Caco-2 (cell line): ENCODE measurements at regions not wholly inside any gene's neighbourhood (a gene's known extent, or its start where the extent isn't known, plus 50 kb on each side); places are given as distances from the start of the nearest gene placed in this dataset.

ENCODE experiments used
- BruUV-seq: library from RNA; stranded (reverse); fragments of 400-500 nt; replicated peaks from 2 replicates; lab custom pipeline; 2021; lab: Mats Ljungman, UMichigan
- CTCF ChIA-PET: fragments of 300-600 bp; sonication (Branson Sonifier 250); formaldehyde crosslinking; loops from one replicate; lab custom pipeline; 2022; ENCODE audit warnings: antibody characterized with exemption; lab: Charles Lee
- POLR2A ChIA-PET: fragments of 300-600 bp; sonication (Branson Sonifier 250); formaldehyde crosslinking; loops from one replicate; lab custom pipeline; 2022; ENCODE audit warnings: antibody characterized with exemption; lab: Charles Lee
- DNase-seq, 2 experiments: peaks; one replicate each; pipeline versions ENCODE4 v3.0.0 to v3.0.0-alpha.2; 2020 to 2022
- H3K27me3 ChIP-seq: replicated peaks from 2 replicates; pipeline ENCODE4 v1.6.0; 2011; ENCODE audit warnings: low read length; ENCODE audit not compliant: control insufficient read depth, insufficient read depth
- H3K36me3 ChIP-seq: 2 replicates; pipeline ENCODE4 v1.5.1; 2011; ENCODE audit warnings: low read length; ENCODE audit not compliant: control insufficient read depth, insufficient read depth
- H3K4me1 ChIP-seq: fragments of 250-450 bp; sonication (Bioruptor Pico); 2 replicates; pipeline ENCODE4 v1.5.1; 2020; ENCODE audit warnings: mild to moderate bottlenecking
- H3K4me3 ChIP-seq: 2 replicates; pipeline ENCODE4 v1.5.1; 2011; ENCODE audit warnings: low read depth, mild to moderate bottlenecking, control low read depth, low read length
- H3K9me3 ChIP-seq: fragments of 250-450 bp; sonication (Bioruptor Pico); 2 replicates; pipeline ENCODE4 v1.5.1; 2020; ENCODE audit warnings: mild to moderate bottlenecking, moderate library complexity
- H3K27ac Mint-ChIP-seq: one replicate; pipeline ENCODE4 v1.8.0; 2022; ENCODE audit warnings: mixed read lengths; ENCODE audit not compliant: unreplicated experiment
- H3K27me3 Mint-ChIP-seq: one replicate; pipeline ENCODE4 v1.8.0; 2022; ENCODE audit warnings: mixed read lengths; ENCODE audit not compliant: insufficient read depth, unreplicated experiment
- H3K36me3 Mint-ChIP-seq: one replicate; pipeline ENCODE4 v1.8.0; 2022; ENCODE audit warnings: mild to moderate bottlenecking, mixed read lengths; ENCODE audit not compliant: insufficient read depth, unreplicated experiment
- H3K4me1 Mint-ChIP-seq: one replicate; pipeline ENCODE4 v1.8.0; 2022; ENCODE audit warnings: low read depth, mixed read lengths; ENCODE audit not compliant: unreplicated experiment
- H3K4me3 Mint-ChIP-seq: one replicate; pipeline ENCODE4 v1.8.0; 2022; ENCODE audit warnings: mild to moderate bottlenecking, moderate library complexity, mixed read lengths; ENCODE audit not compliant: unreplicated experiment
- H3K9me3 Mint-ChIP-seq: one replicate; pipeline ENCODE4 v1.8.0; 2022; ENCODE audit warnings: mixed read lengths; ENCODE audit not compliant: unreplicated experiment
- CTCF ChIP-seq, 2 experiments: fragments of 200-600 bp in 1 of 2; IDR thresholded peaks; 1 replicate in 1 of 2; 2 replicates in 1 of 2; pipeline versions ENCODE4 v1.5.1 to v1.8.0; 2011 to 2022; ENCODE audit warnings: antibody characterized with exemption in 1 of 2, control low read depth in 1 of 2, inconsistent platforms in 1 of 2, low read depth in 1 of 2, low read length in 1 of 2, mild to moderate bottlenecking in 1 of 2, moderate library complexity in 1 of 2; ENCODE audit not compliant: insufficient read depth in 1 of 2, severe bottlenecking in 1 of 2, unreplicated experiment in 1 of 2
- intact Hi-C: fragments of 100-400 bp; cut with micrococcal nuclease; formaldehyde crosslinking; loops from one replicate; pipeline ENCODE4 v1.10.0; 2022; ENCODE audit not compliant: unreplicated experiment

- Mint-ChIP-seq H3K27ac (no peak overlapping the region), H3K36me3 (no peaks in the 10 kb centered on the region), H3K4me3 (no peak overlapping the region), H3K4me1 (no peaks in the 10 kb centered on the region), H3K9me3 (no peaks in the 10 kb centered on the region), H3K27me3 (no peaks in the 10 kb centered on the region)
- Histone ChIP-seq H3K36me3 (no peaks in the 10 kb centered on the region), H3K4me3 (no peak overlapping the region), H3K4me1 (no peaks in the 10 kb centered on the region), H3K27me3 (no peaks in the 10 kb centered on the region), H3K9me3 (0 out of 2 replicates have a peak, but pooled peaks cover 2% of the 10 kb centered on the region)
- peak in 1 of 2 experiments; percentile 37 for DNase-seq
- POLR2A ChIA-PET: no interaction called here
- CTCF ChIA-PET: no interaction called here
- no TSS peak for BruUV-seq
- intact Hi-C loops: no loop called here
- no peak for TF ChIP-seq CTCF (IDR thresholded peaks at IDR 0.05; ENCODE audit: insufficient read depth in 1 of 2, low read depth in 1 of 2, low read length in 1 of 2, severe bottlenecking in 1 of 2, unreplicated experiment in 1 of 2)
Measured at GRCh38 chr5:74993743-74994142, 58.6 kb downstream of the GCNT4 start.

GRCh38 chr5:74992791-74993190, 59.6 kb downstream of the GCNT4 start:
- ChIA-PET CTCF (no interaction called here), POLR2A (no interaction called here)
- H3K9me3 Mint-ChIP-seq: no peaks in the 10 kb centered on the region
- H3K36me3 ChIP-seq: no peaks in the 10 kb centered on the region
- H3K27me3 ChIP-seq: no peaks in the 10 kb centered on the region
- H3K27ac Mint-ChIP-seq: no peak overlapping the region
- no peak overlapping the region for H3K4me3 ChIP-seq
- H3K4me3 Mint-ChIP-seq: no peak overlapping the region
- TF ChIP-seq CTCF (IDR thresholded peaks at IDR 0.05; ENCODE audit: insufficient read depth in 1 of 2, low read depth in 1 of 2, low read length in 1 of 2, severe bottlenecking in 1 of 2, unreplicated experiment in 1 of 2): no peak
- no peaks in the 10 kb centered on the region for H3K36me3 Mint-ChIP-seq
- no peaks in the 10 kb centered on the region for H3K4me1 Mint-ChIP-seq
- H3K27me3 Mint-ChIP-seq: no peaks in the 10 kb centered on the region
- H3K4me1 ChIP-seq: no peaks in the 10 kb centered on the region
- no peak for DNase-seq
- intact Hi-C loops: no loop called here
- BruUV-seq: no TSS peak
- H3K9me3 ChIP-seq: 0 out of 2 replicates have a peak, but pooled peaks cover 6% of the 10 kb centered on the region

GRCh38 chr5:74991522-74991921, 60.8 kb downstream of the GCNT4 start:
- Histone ChIP-seq H3K4me3 (no peak overlapping the region), H3K9me3 (0 out of 2 replicates have a peak, but pooled peaks cover 4% of the 10 kb centered on the region), H3K4me1 (no peaks in the 10 kb centered on the region), H3K36me3 (no peaks in the 10 kb centered on the region), H3K27me3 (no peaks in the 10 kb centered on the region)
- DNase-seq: no peak
- Mint-ChIP-seq H3K9me3 (no peaks in the 10 kb centered on the region), H3K27ac (no peak overlapping the region), H3K4me1 (no peaks in the 10 kb centered on the region), H3K4me3 (no peak overlapping the region), H3K36me3 (no peaks in the 10 kb centered on the region), H3K27me3 (no peaks in the 10 kb centered on the region)
- intact Hi-C loops: no loop called here
- POLR2A ChIA-PET: no interaction called here
- no peak for TF ChIP-seq CTCF (IDR thresholded peaks at IDR 0.05; ENCODE audit: insufficient read depth in 1 of 2, low read depth in 1 of 2, low read length in 1 of 2, severe bottlenecking in 1 of 2, unreplicated experiment in 1 of 2)
- CTCF ChIA-PET: no interaction called here
- BruUV-seq: no TSS peak
